Gastroesophageal sphincter (tissue), 3 donors: ENCODE measurements at regions not wholly inside any gene's neighbourhood (a gene's known extent, or its start where the extent isn't known, plus 50 kb on each side); places are given as distances from the start of the nearest gene placed in this dataset.

Experiments used
- CTCF ChIP-seq, 4 experiments: fragments of 200-600 bp in 2 of 4; fragments of 450-650 bp in 2 of 4; sonication (generic) in 1 of 4; IDR thresholded peaks; one replicate each; pipeline ENCODE4 v1.5.1; 2017 to 2019; ENCODE audit warnings: antibody characterized with exemption in 4 of 4, mild to moderate bottlenecking in 2 of 4, moderate library complexity in 2 of 4
- EP300 ChIP-seq: sonication (generic); formaldehyde crosslinking; IDR thresholded peaks from one replicate; pipeline ENCODE4 v1.6.1; 2017; ENCODE audit warnings: antibody characterized with exemption, mild to moderate bottlenecking
- POLR2A ChIP-seq, 2 donors: fragments of 450-650 bp; IDR thresholded peaks; one replicate each; pipeline ENCODE4 v1.6.1; 2017; ENCODE audit warnings: antibody characterized with exemption in 2 of 2, mild to moderate bottlenecking in 2 of 2, moderate library complexity in 1 of 2
- POLR2AphosphoS5 ChIP-seq: sonication (generic); formaldehyde crosslinking; IDR thresholded peaks from one replicate; pipeline ENCODE4 v1.6.1; 2017; ENCODE audit warnings: antibody characterized with exemption

DNA sequence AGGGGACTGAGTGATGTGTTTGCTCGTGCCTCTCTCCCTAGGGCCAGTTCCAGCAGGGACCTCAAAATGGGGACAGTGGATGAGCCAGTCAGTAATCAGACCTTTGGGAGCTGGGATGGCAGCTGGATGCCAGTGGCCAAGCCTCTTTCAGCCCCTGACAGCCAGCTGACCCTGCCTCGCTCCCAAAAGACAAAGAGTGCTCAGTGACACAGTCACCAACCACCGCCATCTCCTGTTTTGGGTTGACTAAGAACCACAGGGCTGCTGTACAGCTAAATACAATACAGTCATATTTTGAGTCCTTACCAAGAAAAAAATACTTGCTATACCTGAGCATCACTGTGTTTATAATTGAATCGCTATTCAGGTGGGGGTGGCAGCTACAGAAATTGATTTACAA lies 75.7 kb downstream of the POU3F3 start:
- TF ChIP-seq CTCF (IDR thresholded peaks at IDR 0.05), result no peak
- TF ChIP-seq EP300, result no peak
- TF ChIP-seq POLR2A (IDR thresholded peaks at IDR 0.05), result no peak
- no peak for TF ChIP-seq POLR2AphosphoS5
